Trophoblast cell (in vitro differentiated cells and primary cell): ENCODE measurements at regions not wholly inside any gene's neighbourhood (a gene's known extent, or its start where the extent isn't known, plus 50 kb on each side); places are given as distances from the start of the nearest gene placed in this dataset.
A peak's percentile ranks its signal among the peaks of the same experiment; 100 is the strongest.

Source experiments
- DNase-seq, 2 donors: peaks; one replicate each; pipeline ENCODE4 v3.0.0-alpha.2; 2016
- H2AFZ ChIP-seq: 2 replicates; pipeline ENCODE4 v1.6.1; 2013; ENCODE audit warnings: low read length, moderate library complexity, mild to moderate bottlenecking; ENCODE audit not compliant: insufficient read depth, poor library complexity
- H2AK5ac ChIP-seq: 2 replicates; pipeline ENCODE4 v1.6.1; 2013; ENCODE audit warnings: mild to moderate bottlenecking, low read length
- H2BK120ac ChIP-seq: 2 replicates; pipeline ENCODE4 v1.6.1; 2013; ENCODE audit warnings: low read length, mild to moderate bottlenecking, moderate library complexity; ENCODE audit not compliant: insufficient read depth, poor library complexity
- H2BK12ac ChIP-seq: 2 replicates; pipeline ENCODE4 v1.6.1; 2013; ENCODE audit warnings: mild to moderate bottlenecking, low read length, moderate library complexity
- H2BK5ac ChIP-seq: 2 replicates; pipeline ENCODE4 v1.6.1; 2013; ENCODE audit warnings: low read length, low read depth, moderate library complexity, mild to moderate bottlenecking; ENCODE audit not compliant: poor library complexity
- H3K14ac ChIP-seq: 2 replicates; pipeline ENCODE4 v1.6.1; 2013; ENCODE audit warnings: mild to moderate bottlenecking, low read length
- H3K18ac ChIP-seq: 2 replicates; pipeline ENCODE4 v1.6.1; 2013; ENCODE audit warnings: mild to moderate bottlenecking, low read length
- H3K23ac ChIP-seq: 2 replicates; pipeline ENCODE4 v1.6.1; 2013; ENCODE audit warnings: low read length
- H3K27ac ChIP-seq: 2 replicates; pipeline ENCODE4 v1.5.1; 2013; ENCODE audit warnings: low read depth, mild to moderate bottlenecking, inconsistent platforms, low read length, moderate library complexity
- H3K27me3 ChIP-seq: 2 replicates; pipeline ENCODE4 v1.6.1; 2013; ENCODE audit warnings: inconsistent platforms, mild to moderate bottlenecking, low read length, moderate library complexity; ENCODE audit not compliant: insufficient read depth
- H3K36me3 ChIP-seq, 2 experiments: 1 replicate in 1 of 2; 2 replicates in 1 of 2; pipeline ENCODE4 v1.6.1; 2013; ENCODE audit warnings: low read length in 2 of 2, mild to moderate bottlenecking in 2 of 2, moderate library complexity in 1 of 2; ENCODE audit not compliant: insufficient read depth in 2 of 2, control insufficient read depth in 1 of 2
- H3K4ac ChIP-seq: 2 replicates; pipeline ENCODE4 v1.6.1; 2013; ENCODE audit warnings: low read depth, mild to moderate bottlenecking, low read length, moderate library complexity
- H3K4me1 ChIP-seq, 2 experiments: 1 replicate in 1 of 2; 2 replicates in 1 of 2; pipeline ENCODE4 v1.6.1; 2013; ENCODE audit warnings: low read length in 2 of 2, mild to moderate bottlenecking in 2 of 2, moderate library complexity in 1 of 2; ENCODE audit not compliant: insufficient read depth in 2 of 2, control insufficient read depth in 1 of 2
- H3K4me2 ChIP-seq: 2 replicates; pipeline ENCODE4 v1.6.1; 2013; ENCODE audit warnings: inconsistent platforms, mild to moderate bottlenecking, low read length, moderate library complexity
- H3K4me3 ChIP-seq: 2 replicates; pipeline ENCODE4 v1.5.1; 2013; ENCODE audit warnings: mild to moderate bottlenecking, low read depth, low read length, inconsistent platforms
- H3K79me1 ChIP-seq: one replicate; pipeline ENCODE4 v1.6.1; 2013; ENCODE audit warnings: low read length
- H3K79me2 ChIP-seq: 2 replicates; pipeline ENCODE4 v1.6.1; 2013; ENCODE audit warnings: low read length, mild to moderate bottlenecking; ENCODE audit not compliant: control insufficient read depth, insufficient read depth, poor library complexity
- H3K9ac ChIP-seq: 2 replicates; pipeline ENCODE4 v1.6.1; 2013; ENCODE audit warnings: mild to moderate bottlenecking, low read length
- H3K9me3 ChIP-seq: 2 replicates; pipeline ENCODE4 v1.6.1; 2013; ENCODE audit warnings: low read depth, mild to moderate bottlenecking, control low read depth, inconsistent platforms, low read length; ENCODE audit not compliant: insufficient read depth
- H4K12ac ChIP-seq: 2 replicates; pipeline ENCODE4 v1.6.1; 2013; ENCODE audit warnings: low read depth, mild to moderate bottlenecking, low read length, moderate library complexity
- H4K8ac ChIP-seq: 2 replicates; pipeline ENCODE4 v1.6.1; 2013; ENCODE audit warnings: low read depth, mild to moderate bottlenecking, low read length, moderate library complexity
- H4K91ac ChIP-seq: one replicate; pipeline ENCODE4 v1.6.1; 2013; ENCODE audit warnings: low read depth, mild to moderate bottlenecking, low read length, moderate library complexity
- WGBS: extraction: QIAGEN DNeasy Blood & Tissue Kit; methylation state at CpG from one replicate; pipeline ENCODE4 v1.1.7; 2013; ENCODE audit warnings: missing lambda C conversion rate; ENCODE audit not compliant: insufficient read length, insufficient coverage; ENCODE audit errors: extremely low coverage; 5-methylcytosine and 5-hydroxymethylcytosine counted together

- H3K27ac ChIP-seq: no peak overlapping the region
- H2BK5ac ChIP-seq: no peak overlapping the region
- no peak overlapping the region for H2BK12ac ChIP-seq
- H3K4me3 ChIP-seq: no peak overlapping the region
- no peak overlapping the region for H4K12ac ChIP-seq
- H2AFZ ChIP-seq: no peak overlapping the region
- no peak overlapping the region for H3K18ac ChIP-seq
- no peak overlapping the region for H2BK120ac ChIP-seq
- no peak overlapping the region for H3K4ac ChIP-seq
- no peak overlapping the region for H3K14ac ChIP-seq
- no peak for DNase-seq
- H3K4me2 ChIP-seq: no peak overlapping the region
- no peaks in the 10 kb centered on the region for H3K27me3 ChIP-seq
- no peak overlapping the region for H2AK5ac ChIP-seq
- peaks cover 0 to 2% of the 10 kb centered on the region in 2 experiments for H3K36me3 ChIP-seq
- no CpG with 5 or more reads among the region's 4 CpGs for WGBS
- no peak overlapping the region for H4K91ac ChIP-seq
- no peaks in the 10 kb centered on the region for H3K9me3 ChIP-seq
- H3K79me1 ChIP-seq: peaks cover 2% of the 10 kb centered on the region
- peaks cover 0 to 4% of the 10 kb centered on the region in 2 experiments for H3K4me1 ChIP-seq
- no peak overlapping the region for H3K9ac ChIP-seq
- no peaks in the 10 kb centered on the region for H3K79me2 ChIP-seq
- no peak overlapping the region for H4K8ac ChIP-seq
- no peak overlapping the region for H3K23ac ChIP-seq
Measured at GRCh38 chr14:89533766-89534165, 116.7 kb upstream of the FOXN3 start.

- Histone ChIP-seq H2AFZ (no peak overlapping the region), H4K12ac (no peak overlapping the region)
Measured at GRCh38 chr14:89533136-89533535, 116.1 kb upstream of the FOXN3 start.

GRCh38 chr14:89531661-89532335, 114.8 kb upstream of the FOXN3 start:
- H2BK12ac ChIP-seq: no peak overlapping the region
- H3K14ac ChIP-seq: no peak overlapping the region
- no peak overlapping the region for H2AK5ac ChIP-seq
- peaks cover 0 to 4% of the 10 kb centered on the region in 2 experiments for H3K4me1 ChIP-seq
- no peak overlapping the region for H2BK120ac ChIP-seq
- H3K27me3 ChIP-seq: no peaks in the 10 kb centered on the region
- H3K23ac ChIP-seq: no peak overlapping the region
- H3K18ac ChIP-seq: no peak overlapping the region
- H2BK5ac ChIP-seq: no peak overlapping the region
- DNase-seq: peak; percentile 89 to 95
- WGBS: no CpG with 5 or more reads among the region's 9 CpGs
- no peak overlapping the region for H3K27ac ChIP-seq
- H3K79me1 ChIP-seq: peaks cover 2% of the 10 kb centered on the region
- no peak overlapping the region for H4K12ac ChIP-seq
- no peak overlapping the region for H2AFZ ChIP-seq
- H3K79me2 ChIP-seq: no peaks in the 10 kb centered on the region
- no peak overlapping the region for H3K9ac ChIP-seq
- H3K4ac ChIP-seq: no peak overlapping the region
- H3K36me3 ChIP-seq: peaks cover 0 to 2% of the 10 kb centered on the region in 2 experiments
- no peak overlapping the region for H4K91ac ChIP-seq
- H3K9me3 ChIP-seq: no peaks in the 10 kb centered on the region
- no peak overlapping the region for H3K4me2 ChIP-seq
- no peak overlapping the region for H3K4me3 ChIP-seq
- H4K8ac ChIP-seq: no peak overlapping the region

More at GRCh38 chr14:89533136-89533535, 116.1 kb upstream of the FOXN3 start:
- Histone ChIP-seq H2BK5ac (no peak overlapping the region), H4K8ac (no peak overlapping the region), H3K18ac (no peak overlapping the region), H3K79me1 (peaks cover 2% of the 10 kb centered on the region), H3K4ac (no peak overlapping the region), H2AK5ac (no peak overlapping the region), H2BK12ac (no peak overlapping the region), H3K23ac (no peak overlapping the region), H3K27ac (no peak overlapping the region), H3K36me3 (peaks cover 0 to 2% of the 10 kb centered on the region in 2 experiments), H3K14ac (no peak overlapping the region), H3K27me3 (no peaks in the 10 kb centered on the region), H3K9me3 (no peaks in the 10 kb centered on the region), H3K4me3 (no peak overlapping the region), H3K4me2 (no peak overlapping the region), H3K79me2 (no peaks in the 10 kb centered on the region), H3K4me1 (peaks cover 0 to 4% of the 10 kb centered on the region in 2 experiments), H4K91ac (no peak overlapping the region), H3K9ac (no peak overlapping the region), H2BK120ac (no peak overlapping the region)
- DNase-seq: peak; percentile 79 to 83
- no CpG with 5 or more reads among the region's 12 CpGs for WGBS

- Histone ChIP-seq H3K18ac (no peak overlapping the region), H2AK5ac (no peak overlapping the region), H2BK5ac (no peak overlapping the region), H3K4me3 (no peak overlapping the region), H3K4me2 (no peak overlapping the region), H3K14ac (no peak overlapping the region), H3K79me1 (no peaks in the 10 kb centered on the region), H3K9me3 (no peaks in the 10 kb centered on the region), H2AFZ (no peak overlapping the region), H3K27me3 (no peaks in the 10 kb centered on the region), H4K91ac (no peak overlapping the region), H3K27ac (no peak overlapping the region), H3K36me3 (no peaks in the 10 kb centered on the region), H4K12ac (no peak overlapping the region), H3K9ac (no peak overlapping the region), H3K4me1 (no peaks in the 10 kb centered on the region), H3K79me2 (no peaks in the 10 kb centered on the region), H3K4ac (no peak overlapping the region), H2BK120ac (no peak overlapping the region), H3K23ac (no peak overlapping the region), H2BK12ac (no peak overlapping the region), H4K8ac (no peak overlapping the region)
- peak in 1 of 2 donors; percentile 69 for DNase-seq
- WGBS: no CpG with 5 or more reads among the region's 4 CpGs
Measured at GRCh38 chr14:89524990-89525667, 108.1 kb upstream of the FOXN3 start.
